Right lobe of liver (tissue), 4 donors: ENCODE measurements at regions not wholly inside any gene's neighbourhood (a gene's known extent, or its start where the extent isn't known, plus 50 kb on each side); places are given as distances from the start of the nearest gene placed in this dataset.

Experiments used
- POLR2A ChIP-seq: fragments of 450-650 bp; IDR thresholded peaks from one replicate; pipeline ENCODE4 v1.6.1; 2017; ENCODE audit warnings: antibody characterized with exemption, mild to moderate bottlenecking
- TF ChIP-seq, protein P1 (sequence below), 4 donors: fragments of 200-600 bp in 3 of 4; fragments of 450-650 bp in 1 of 4; IDR thresholded peaks; one replicate each; pipeline versions ENCODE4 v1.5.1 to v1.8.0; 2016 to 2022; ENCODE audit warnings: antibody characterized with exemption in 4 of 4, mild to moderate bottlenecking in 2 of 4
- donor health status: DM: no; HTN: no; CAD: no.
- donor health status: DM: no; HTN: no; CAD: no.
- donor health status: DM: no; HTN: yes; CAD: no.

DNA sequence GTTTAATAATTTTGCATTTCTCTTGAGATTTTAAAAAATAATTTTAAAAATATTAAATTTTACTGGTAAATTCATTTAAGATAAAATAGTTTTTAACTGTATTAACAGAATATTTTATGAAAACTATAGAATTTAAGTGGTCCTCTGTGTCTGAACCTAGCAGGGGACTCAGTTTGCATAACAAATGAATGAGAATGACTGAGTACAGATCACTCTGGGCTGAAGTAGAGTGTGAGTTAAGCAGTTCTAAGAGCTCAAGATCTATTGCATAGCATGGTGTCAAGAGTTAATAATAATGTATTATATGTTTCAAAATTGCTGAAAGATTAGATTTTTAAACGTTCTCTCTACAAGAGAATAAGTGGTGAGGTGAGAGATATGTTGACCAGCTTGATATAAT is 348.3 kb upstream of the SLITRK1 start:
- TF ChIP-seq, protein P1, sequence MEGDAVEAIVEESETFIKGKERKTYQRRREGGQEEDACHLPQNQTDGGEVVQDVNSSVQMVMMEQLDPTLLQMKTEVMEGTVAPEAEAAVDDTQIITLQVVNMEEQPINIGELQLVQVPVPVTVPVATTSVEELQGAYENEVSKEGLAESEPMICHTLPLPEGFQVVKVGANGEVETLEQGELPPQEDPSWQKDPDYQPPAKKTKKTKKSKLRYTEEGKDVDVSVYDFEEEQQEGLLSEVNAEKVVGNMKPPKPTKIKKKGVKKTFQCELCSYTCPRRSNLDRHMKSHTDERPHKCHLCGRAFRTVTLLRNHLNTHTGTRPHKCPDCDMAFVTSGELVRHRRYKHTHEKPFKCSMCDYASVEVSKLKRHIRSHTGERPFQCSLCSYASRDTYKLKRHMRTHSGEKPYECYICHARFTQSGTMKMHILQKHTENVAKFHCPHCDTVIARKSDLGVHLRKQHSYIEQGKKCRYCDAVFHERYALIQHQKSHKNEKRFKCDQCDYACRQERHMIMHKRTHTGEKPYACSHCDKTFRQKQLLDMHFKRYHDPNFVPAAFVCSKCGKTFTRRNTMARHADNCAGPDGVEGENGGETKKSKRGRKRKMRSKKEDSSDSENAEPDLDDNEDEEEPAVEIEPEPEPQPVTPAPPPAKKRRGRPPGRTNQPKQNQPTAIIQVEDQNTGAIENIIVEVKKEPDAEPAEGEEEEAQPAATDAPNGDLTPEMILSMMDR (IDR thresholded peaks at IDR 0.05), result no peak
- no peak for TF ChIP-seq POLR2A
